Endothelial cell of umbilical vein (primary cell): ENCODE measurements at regions not wholly inside any gene's neighbourhood (a gene's known extent, or its start where the extent isn't known, plus 50 kb on each side); places are given as distances from the start of the nearest gene placed in this dataset.

Experiments
- BruUV-seq: library from RNA; stranded (reverse); fragments of 400-500 nt; replicated peaks from 2 replicates; lab custom pipeline; 2021; lab: Mats Ljungman, UMichigan
- CTCF ChIA-PET: fragments of 300-600, 350-600 bp; sonication (Branson Sonifier 250); formaldehyde crosslinking; loops from one replicate; lab custom pipeline; 2021; ENCODE audit warnings: antibody characterized with exemption, inconsistent platforms; lab: Charles Lee
- POLR2A ChIA-PET: fragments of 300-600, 350-600 bp; sonication (Branson Sonifier 250); formaldehyde crosslinking; loops from one replicate; lab custom pipeline; 2021; ENCODE audit warnings: antibody characterized with exemption, inconsistent platforms; lab: Charles Lee
- DNase-seq: peaks from one replicate; pipeline ENCODE4 v3.0.0-alpha.2; 2011; ENCODE audit warnings: low read depth, low spot score
- FAIRE-seq: peaks from 2 replicates; lab custom pipeline; 2011; peaks lifted over from hg19 to GRCh38; lab: Jason Lieb, UNC
- H2AFZ ChIP-seq: 2 replicates; pipeline ENCODE4 v1.6.0; 2012; ENCODE audit warnings: low read depth, low read length, control low read depth, inconsistent platforms
- H3K27ac ChIP-seq: 2 replicates; pipeline ENCODE4 v1.5.1; 2011; ENCODE audit warnings: low read depth, mild to moderate bottlenecking, control low read depth, low read length, moderate library complexity; ENCODE audit not compliant: insufficient read depth
- H3K27me3 ChIP-seq, 2 experiments: 2 replicates each; pipeline versions ENCODE4 v1.6.0 to v1.6.1; 2011; ENCODE audit warnings: low read length in 2 of 2, mixed read lengths in 1 of 2; ENCODE audit not compliant: control insufficient read depth in 2 of 2, insufficient read depth in 2 of 2
- H3K36me3 ChIP-seq, 2 experiments: 2 replicates in 1 of 2; 3 replicates in 1 of 2; pipeline ENCODE4 v1.5.1; 2011; ENCODE audit warnings: low read length in 2 of 2, mild to moderate bottlenecking in 1 of 2, moderate library complexity in 1 of 2; ENCODE audit not compliant: control insufficient read depth in 2 of 2, insufficient read depth in 2 of 2; ENCODE audit errors: extremely low read depth in 1 of 2
- H3K4me1 ChIP-seq: 3 replicates; pipeline ENCODE4 v1.5.1; 2011; ENCODE audit warnings: mild to moderate bottlenecking, low read length; ENCODE audit not compliant: control insufficient read depth, insufficient read depth; ENCODE audit errors: extremely low read depth
- H3K4me2 ChIP-seq: 2 replicates; pipeline ENCODE4 v1.6.1; 2011; ENCODE audit warnings: low read length, control low read depth, mixed read lengths; ENCODE audit not compliant: insufficient read depth
- H3K4me3 ChIP-seq, 3 experiments: fragments of 200-600 bp in 1 of 3; sonication (generic), shearing (Covaris generic) in 1 of 3; replicated peaks in 1 of 3; 2 replicates each; pipeline ENCODE4 v1.5.1; 2011 to 2016; ENCODE audit warnings: control low read depth in 3 of 3, low read length in 3 of 3, mild to moderate bottlenecking in 2 of 3, inconsistent platforms in 1 of 3, low read depth in 1 of 3, moderate library complexity in 1 of 3; ENCODE audit not compliant: insufficient read depth in 1 of 3
- H3K79me2 ChIP-seq: 2 replicates; pipeline ENCODE4 v1.6.0; 2012; ENCODE audit warnings: low read length, inconsistent platforms; ENCODE audit not compliant: control insufficient read depth, insufficient read depth
- H3K9ac ChIP-seq: replicated peaks from 2 replicates; pipeline ENCODE3; 2011; ENCODE audit warnings: low read length, control low read depth; ENCODE audit not compliant: insufficient read depth; ENCODE audit errors: extremely low read depth
- H3K9me1 ChIP-seq: replicated peaks from 3 replicates; pipeline ENCODE4 v1.6.0; 2011; ENCODE audit warnings: mild to moderate bottlenecking, low read length; ENCODE audit not compliant: control insufficient read depth, insufficient read depth; ENCODE audit errors: extremely low read depth
- H3K9me3 ChIP-seq: replicated peaks from 2 replicates; pipeline ENCODE4 v1.5.1; 2012; ENCODE audit warnings: low read length, inconsistent platforms; ENCODE audit not compliant: control insufficient read depth, insufficient read depth
- H4K20me1 ChIP-seq: replicated peaks from 2 replicates; pipeline ENCODE3; 2011; ENCODE audit warnings: mild to moderate bottlenecking, low read length; ENCODE audit not compliant: control insufficient read depth, insufficient read depth; ENCODE audit errors: extremely low read depth
- FOS ChIP-seq: IDR thresholded peaks from 2 replicates; pipeline ENCODE4 v1.6.1; 2011; ENCODE audit warnings: mild to moderate bottlenecking, low read length, moderate library complexity, borderline replicate concordance; ENCODE audit not compliant: insufficient read depth
- POLR2A ChIP-seq: IDR thresholded peaks from 2 replicates; pipeline ENCODE4 v1.6.1; 2012; ENCODE audit warnings: low read depth, mild to moderate bottlenecking, control low read depth, low read length
- POLR2AphosphoS5 ChIP-seq: IDR thresholded peaks from 2 replicates; pipeline ENCODE4 v1.6.1; 2012; ENCODE audit warnings: low read depth, mild to moderate bottlenecking, control low read depth, low read length, moderate library complexity; ENCODE audit not compliant: insufficient read depth
- dilution Hi-C: fragments of 300-500 bp; cut with MboI; formaldehyde crosslinking; loops from one replicate; pipeline ENCODE4 v1.15.0; 2019; ENCODE audit warnings: low sequenced_read_pairs; ENCODE audit not compliant: extremely low pct_ligation_motif_present
- intact Hi-C: fragments of 100-400 bp; cut with micrococcal nuclease; formaldehyde crosslinking; loops from one replicate; pipeline ENCODE4 v1.10.0; 2022

DNA sequence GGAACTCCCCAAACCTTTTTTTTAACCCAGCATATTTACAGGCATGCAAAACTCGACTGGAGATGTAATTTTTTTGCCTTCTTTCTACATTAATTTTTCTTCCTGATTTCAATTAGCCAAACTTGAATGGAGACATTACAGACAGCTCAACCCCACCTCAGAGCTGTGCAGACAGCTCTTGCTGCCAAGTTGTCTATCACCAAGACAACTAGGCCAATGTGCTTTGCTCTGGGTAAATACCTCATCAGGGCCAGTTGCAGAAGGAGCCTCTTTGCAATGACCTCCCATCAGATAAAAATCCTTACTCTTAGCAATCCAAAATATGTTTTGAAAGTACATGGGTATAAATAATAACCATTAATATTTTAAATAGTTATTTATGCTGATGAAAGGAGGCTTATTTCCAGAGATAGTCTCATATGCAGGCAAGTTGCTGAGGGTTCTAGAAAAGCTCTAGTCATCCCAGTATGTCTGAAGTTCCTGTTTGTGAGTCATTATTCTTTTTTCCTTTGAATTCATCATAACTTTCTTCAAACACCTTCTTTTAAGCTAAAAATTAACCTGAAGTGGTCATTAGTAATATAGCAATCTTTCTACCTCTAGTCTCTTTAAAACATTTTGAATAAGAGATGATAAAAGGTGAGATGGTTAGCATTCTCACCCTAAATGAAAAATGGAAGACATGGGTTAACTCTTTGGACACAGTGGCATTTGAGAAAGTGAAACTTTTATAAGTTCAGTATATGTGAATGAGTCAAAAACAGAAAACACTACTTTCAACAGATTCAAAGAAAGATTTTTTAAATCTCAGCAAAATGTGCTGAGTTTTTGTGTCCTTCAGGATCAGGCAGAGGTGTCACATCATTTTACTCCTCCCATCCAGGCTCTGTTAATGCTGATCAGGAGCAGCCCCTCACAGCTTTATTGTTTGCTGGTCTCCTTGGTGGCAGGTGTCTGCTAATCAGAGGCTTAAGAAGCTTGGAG lies 475.5 kb upstream of the FGF16 start:
- no peaks in the 10 kb centered on the region for H3K4me1 ChIP-seq

DNA sequence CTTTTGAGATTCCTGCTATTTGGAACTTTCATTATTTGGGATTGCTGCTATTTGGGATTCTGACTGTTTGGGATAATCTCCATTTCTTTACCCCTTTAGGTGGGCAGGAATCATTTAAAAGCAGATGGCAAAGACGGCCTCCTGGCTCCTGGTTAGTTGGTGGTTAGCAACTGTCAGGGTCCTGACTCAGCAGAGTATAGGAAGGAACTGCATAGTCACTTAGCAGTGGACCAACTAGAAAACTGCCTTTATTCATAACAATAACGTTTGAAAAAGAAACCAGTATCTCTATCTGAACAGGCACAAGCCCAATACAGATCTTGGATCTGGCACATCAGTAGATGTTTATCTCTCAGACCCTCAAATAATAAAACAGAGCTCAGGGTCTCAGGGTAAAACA lies 469.7 kb upstream of the FGF16 start:
- Histone ChIP-seq H2AFZ (no peak overlapping the region), H3K36me3 (no peaks in the 10 kb centered on the region), H3K9me3 (no peaks in the 10 kb centered on the region), H3K9me1 (no peaks in the 10 kb centered on the region), H3K9ac (no peak overlapping the region), H3K79me2 (no peaks in the 10 kb centered on the region), H4K20me1 (no peaks in the 10 kb centered on the region), H3K4me1 (no peaks in the 10 kb centered on the region), H3K4me3 (no peak overlapping the region), H3K4me2 (no peak overlapping the region), H3K27ac (no peak overlapping the region), H3K27me3 (no peaks in the 10 kb centered on the region)
- dilution Hi-C loops (no loop called here), intact Hi-C loops (no loop called here)
- FAIRE-seq, result no peak
- BruUV-seq, result no TSS peak
- TF ChIP-seq POLR2AphosphoS5, result no peak
- no peak for DNase-seq
- ChIA-PET POLR2A (no interaction called here), CTCF (no interaction called here)

More for the DNA sequence above, 475.5 kb upstream of the FGF16 start:
- H3K27ac ChIP-seq, result no peak overlapping the region
- POLR2A ChIA-PET, result no interaction called here
- H3K4me3 ChIP-seq, result no peak overlapping the region
- H3K9me1 ChIP-seq, result no peaks in the 10 kb centered on the region
- FAIRE-seq (no peak), DNase-seq (no peak)
- H3K4me2 ChIP-seq, result no peak overlapping the region
- dilution Hi-C loops (no loop called here), intact Hi-C loops (no loop called here)
- TF ChIP-seq FOS (no peak), POLR2A (no peak)
- no peak overlapping the region for H2AFZ ChIP-seq
- CTCF ChIA-PET, result no interaction called here
- H3K27me3 ChIP-seq, result no peaks in the 10 kb centered on the region
- H3K9ac ChIP-seq, result no peak overlapping the region
- H3K9me3 ChIP-seq, result no peaks in the 10 kb centered on the region
- BruUV-seq, result no TSS peak
- H4K20me1 ChIP-seq, result no peaks in the 10 kb centered on the region
- H3K79me2 ChIP-seq, result no peaks in the 10 kb centered on the region
- no peaks in the 10 kb centered on the region for H3K36me3 ChIP-seq
